Upper lobe of left lung (tissue), 6 donors: ENCODE measurements at regions not wholly inside any gene's neighbourhood (a gene's known extent, or its start where the extent isn't known, plus 50 kb on each side); places are given as distances from the start of the nearest gene placed in this dataset.
A peak's percentile ranks its signal among the peaks of the same experiment; 100 is the strongest.

ENCODE experiments used
- ATAC-seq, 2 donors: fragments of 200-7000 bp; cut with Tn5 transposase; one replicate each; pipeline ENCODE4 v1.9.1; 2022; ENCODE audit warnings: mild to moderate bottlenecking in 2 of 2, moderate library complexity in 2 of 2; ENCODE audit not compliant: low FRiP score in 2 of 2
- DNase-seq, 2 donors: peaks; one replicate each; pipeline ENCODE4 v3.0.0-alpha.2; 2019 to 2020
- H3K27ac ChIP-seq, 4 donors: fragments of 200-600 bp; sonication (generic); one replicate each; pipeline ENCODE4 v1.5.1; 2016 to 2019
- H3K27me3 ChIP-seq, 4 donors: fragments of 200-600 bp; sonication (generic); one replicate each; pipeline ENCODE4 v1.5.1; 2017 to 2019
- H3K36me3 ChIP-seq, 4 donors: fragments of 200-600 bp; sonication (generic); one replicate each; pipeline ENCODE4 v1.5.1; 2016 to 2019
- H3K4me1 ChIP-seq, 4 donors: fragments of 200-600 bp; sonication (generic); one replicate each; pipeline ENCODE4 v1.5.1; 2018 to 2019
- H3K4me3 ChIP-seq, 4 donors: fragments of 200-600 bp; sonication (generic); one replicate each; pipeline ENCODE4 v1.5.1; 2017 to 2019; ENCODE audit warnings: mild to moderate bottlenecking in 2 of 4, moderate library complexity in 1 of 4
- H3K9me3 ChIP-seq, 4 donors: fragments of 200-600 bp; sonication (generic); one replicate each; pipeline ENCODE4 v1.5.1; 2018 to 2019
- CTCF ChIP-seq, 6 experiments: fragments of 450-650 bp in 4 of 6; fragments of 200-600 bp in 2 of 6; sonication (generic) in 2 of 6; IDR thresholded peaks; one replicate each; pipeline ENCODE4 v1.5.1; 2016 to 2019; ENCODE audit warnings: antibody characterized with exemption in 6 of 6
- EP300 ChIP-seq, 4 donors: sonication (generic); formaldehyde crosslinking; IDR thresholded peaks; one replicate each; pipeline ENCODE4 v1.5.1; 2017; ENCODE audit warnings: antibody characterized with exemption in 4 of 4, control low read depth in 2 of 4
- POLR2A ChIP-seq, 4 donors: fragments of 450-650 bp; IDR thresholded peaks; one replicate each; pipeline ENCODE4 v1.5.1; 2016 to 2017; ENCODE audit warnings: antibody characterized with exemption in 4 of 4, mild to moderate bottlenecking in 2 of 4
- POLR2AphosphoS5 ChIP-seq, 2 donors: sonication (generic); formaldehyde crosslinking; IDR thresholded peaks; one replicate each; pipeline ENCODE4 v1.5.1; 2017; ENCODE audit warnings: antibody characterized with exemption in 2 of 2
- WGBS, 2 donors: methylation state at CpG; one replicate each; pipeline ENCODE4 v1.1.5; 2017 to 2018; 5-methylcytosine and 5-hydroxymethylcytosine counted together
- donor health status: DM: no; HTN: no; CAD: no; lungs with moderate emphysema.
- donor health status: DM: no; HTN: yes; CAD: no; lungs with severe emphysema.

GRCh38 chr2:236828820-236829219, 256.9 kb upstream of the COPS8 start:
- ATAC-seq (no peak), DNase-seq (no peak)
- no peak overlapping the region for H3K27ac ChIP-seq
- peaks cover 0 to 13% (median 3%) of the 10 kb centered on the region in 4 donors for H3K4me1 ChIP-seq
- no peaks in the 10 kb centered on the region for H3K27me3 ChIP-seq
- H3K36me3 ChIP-seq: no peaks in the 10 kb centered on the region
- TF ChIP-seq POLR2A (IDR thresholded peaks at IDR 0.05) (no peak), POLR2AphosphoS5 (IDR thresholded peaks at IDR 0.05) (no peak), CTCF (IDR thresholded peaks at IDR 0.05) (no peak), EP300 (IDR thresholded peaks at IDR 0.05) (no peak)
- WGBS, 2 donors: 83 to 85% methylated on average over 1 to 2 of the region's 2 CpGs
- H3K4me3 ChIP-seq: no peak overlapping the region
- H3K9me3 ChIP-seq: no peaks in the 10 kb centered on the region

- Histone ChIP-seq H3K27ac (no peak overlapping the region), H3K4me3 (no peak overlapping the region), H3K36me3 (no peaks in the 10 kb centered on the region), H3K9me3 (peaks cover 0 to 5% (median 2%) of the 10 kb centered on the region in 4 donors), H3K27me3 (no peaks in the 10 kb centered on the region), H3K4me1 (peaks cover 0 to 7% (median 0%) of the 10 kb centered on the region in 4 donors)
- TF ChIP-seq EP300 (IDR thresholded peaks at IDR 0.05): no peak
- no peak for TF ChIP-seq CTCF (IDR thresholded peaks at IDR 0.05)
- TF ChIP-seq POLR2AphosphoS5 (IDR thresholded peaks at IDR 0.05): no peak
- TF ChIP-seq POLR2A (IDR thresholded peaks at IDR 0.05): no peak
- ATAC-seq (no peak), DNase-seq (no peak)
- 82 to 85% methylated on average over 3 of the region's 3 CpGs for WGBS, 2 donors
Observed at GRCh38 chr2:236830926-236831325, 254.8 kb upstream of the COPS8 start.

- Histone ChIP-seq H3K36me3 (no peaks in the 10 kb centered on the region), H3K4me3 (no peak overlapping the region), H3K27me3 (no peaks in the 10 kb centered on the region), H3K27ac (no peak overlapping the region), H3K9me3 (peaks cover 0 to 5% (median 2%) of the 10 kb centered on the region in 4 donors), H3K4me1 (peaks cover 0 to 7% (median 0%) of the 10 kb centered on the region in 4 donors)
- ATAC-seq (no peak), DNase-seq (no peak)
- 86 to 93% methylated on average over 6 of the region's 6 CpGs for WGBS, 2 donors
- TF ChIP-seq CTCF (IDR thresholded peaks at IDR 0.05) (no peak), POLR2AphosphoS5 (IDR thresholded peaks at IDR 0.05) (no peak)
Observed at GRCh38 chr2:236831698-236832097, 254.0 kb upstream of the COPS8 start.

- H3K36me3 ChIP-seq: no peaks in the 10 kb centered on the region
- 63 to 79% methylated on average over 3 of the region's 3 CpGs for WGBS, 2 donors
- ATAC-seq (no peak), DNase-seq (no peak)
- peaks cover 0 to 7% (median 0%) of the 10 kb centered on the region in 4 donors for H3K4me1 ChIP-seq
- TF ChIP-seq CTCF (IDR thresholded peaks at IDR 0.05) (no peak), EP300 (IDR thresholded peaks at IDR 0.05) (peak in 1 of 4 donors; percentile 3), POLR2AphosphoS5 (IDR thresholded peaks at IDR 0.05) (no peak), POLR2A (IDR thresholded peaks at IDR 0.05) (no peak)
- peaks cover 0 to 5% (median 2%) of the 10 kb centered on the region in 4 donors for H3K9me3 ChIP-seq
- H3K27me3 ChIP-seq: no peaks in the 10 kb centered on the region
- no peak overlapping the region for H3K27ac ChIP-seq
- H3K4me3 ChIP-seq: no peak overlapping the region
Observed at GRCh38 chr2:236833501-236834073, 252.1 kb upstream of the COPS8 start.

GRCh38 chr2:236834284-236834683, 251.4 kb upstream of the COPS8 start:
- Histone ChIP-seq H3K27ac (no peak overlapping the region), H3K4me1 (peaks cover 0 to 7% (median 0%) of the 10 kb centered on the region in 4 donors), H3K4me3 (no peak overlapping the region), H3K9me3 (peaks cover 0 to 5% (median 2%) of the 10 kb centered on the region in 4 donors), H3K27me3 (no peaks in the 10 kb centered on the region), H3K36me3 (no peaks in the 10 kb centered on the region)
- no peak for DNase-seq
- TF ChIP-seq EP300 (IDR thresholded peaks at IDR 0.05): no peak
- no peak for ATAC-seq
- 86 to 100% methylated on average over 1 of the region's 1 CpG for WGBS, 2 donors
